Activated naive CD4-positive, alpha-beta T cell (primary cell): ENCODE measurements at regions not wholly inside any gene's neighbourhood (a gene's known extent, or its start where the extent isn't known, plus 50 kb on each side); places are given as distances from the start of the nearest gene placed in this dataset.

Experiments
- DNase-seq, 4 experiments: peaks; one replicate each; lab custom pipeline; 2025; lab: John Stamatoyannopoulos, UW

DNA sequence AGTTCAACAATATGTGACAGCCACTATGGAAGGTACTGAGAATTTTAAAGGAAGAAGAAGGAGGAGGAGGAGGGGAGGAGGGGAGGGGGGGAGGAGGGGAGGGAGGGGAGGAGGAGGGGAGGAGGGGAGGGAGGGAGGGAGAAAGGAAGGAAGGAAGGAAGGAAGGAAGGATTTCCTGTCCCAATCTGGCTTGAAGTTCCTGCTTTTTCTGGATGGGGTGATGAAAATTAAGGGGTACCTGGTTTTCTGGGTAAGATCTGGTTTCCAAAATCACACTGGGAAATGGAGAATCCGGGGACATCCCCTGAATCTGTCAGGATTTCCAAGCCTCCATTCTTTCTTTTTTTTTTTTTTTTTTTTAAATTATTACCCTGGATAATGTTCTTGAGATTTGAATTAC is 271.8 kb downstream of the MTX2 start:
- DNase-seq = no peak

DNA sequence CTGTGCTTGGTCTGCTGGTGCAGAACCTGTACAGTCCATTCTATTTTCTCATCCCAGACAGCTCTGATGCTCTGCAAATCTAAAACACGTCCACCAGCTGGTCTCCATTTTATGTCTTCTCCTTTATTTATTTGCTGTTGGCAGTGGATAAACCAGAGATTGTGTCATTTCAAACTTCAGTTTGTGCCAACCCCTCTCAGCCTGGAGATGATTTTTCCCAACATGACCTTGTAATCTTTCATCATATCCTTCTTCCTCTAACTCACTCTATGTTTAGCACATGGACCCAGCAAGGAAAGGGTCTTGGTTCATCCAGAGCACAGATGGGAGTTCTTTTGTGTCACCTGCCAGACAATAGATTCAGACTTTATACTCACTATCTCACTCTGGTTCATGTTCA is 273.2 kb downstream of the MTX2 start:
- no peak for DNase-seq

DNA sequence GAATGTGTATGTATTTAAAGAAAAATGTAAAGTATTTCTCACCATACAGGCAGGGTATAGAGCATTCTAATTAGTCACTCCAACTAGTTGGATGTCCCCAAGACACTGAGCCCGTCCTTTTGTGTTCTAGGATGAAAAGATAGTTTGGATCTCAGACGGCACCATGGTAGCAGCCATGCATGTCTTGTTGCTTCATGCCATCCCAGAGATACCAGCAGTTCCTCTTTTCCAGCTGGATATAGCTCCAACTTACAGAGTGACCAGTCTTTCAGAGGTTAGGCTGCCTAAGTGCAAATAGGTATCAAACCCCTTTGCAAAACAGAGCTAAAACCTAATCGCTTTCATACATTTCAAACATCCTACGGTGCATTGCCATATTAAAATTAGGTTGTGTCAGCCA is 275.3 kb downstream of the MTX2 start:
- DNase-seq = no peak

DNA sequence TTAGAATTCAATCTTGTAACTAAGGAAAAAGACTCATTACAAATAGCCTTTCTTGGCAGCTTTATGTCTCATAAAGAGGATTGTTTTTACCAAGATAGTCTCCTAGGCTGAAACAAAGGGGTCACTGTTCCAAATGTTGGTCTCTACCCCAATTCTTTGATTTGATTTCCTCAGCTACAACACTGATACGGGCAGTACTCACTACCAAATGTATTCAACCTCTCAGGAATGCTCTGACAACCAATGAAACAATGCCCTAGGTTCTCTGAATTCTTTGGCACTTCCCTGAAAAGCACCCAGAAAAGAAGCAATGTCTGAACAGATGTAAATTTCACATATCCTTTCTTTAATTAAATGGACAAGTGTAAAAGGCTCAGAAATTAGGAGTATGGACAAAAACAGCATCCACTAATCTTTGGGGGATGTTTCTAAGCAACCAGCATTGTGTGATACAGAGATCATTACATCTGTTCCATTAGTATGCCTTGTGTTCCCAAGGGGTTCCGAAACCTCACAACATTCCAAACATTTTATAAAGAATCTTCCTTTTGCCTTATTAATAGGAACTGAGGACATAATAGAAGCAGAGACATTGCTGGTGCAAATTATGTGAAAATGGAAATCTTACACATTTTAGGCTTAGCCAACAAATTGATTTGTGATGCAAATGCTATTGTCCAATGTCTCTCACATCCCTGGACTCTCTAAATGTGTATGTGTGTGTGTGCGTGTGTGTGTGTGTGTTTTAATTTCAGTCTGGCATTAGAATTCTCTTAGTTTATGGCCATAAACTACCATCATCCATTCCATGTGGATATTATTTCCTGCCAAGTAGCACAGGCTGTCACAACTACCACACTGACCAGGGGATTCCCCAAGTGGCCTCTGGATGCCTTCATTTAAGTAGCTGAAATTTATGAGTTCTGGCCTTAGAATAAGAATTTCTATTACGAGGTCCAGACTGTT is 276.0 kb downstream of the MTX2 start:
- DNase-seq = no peak

DNA sequence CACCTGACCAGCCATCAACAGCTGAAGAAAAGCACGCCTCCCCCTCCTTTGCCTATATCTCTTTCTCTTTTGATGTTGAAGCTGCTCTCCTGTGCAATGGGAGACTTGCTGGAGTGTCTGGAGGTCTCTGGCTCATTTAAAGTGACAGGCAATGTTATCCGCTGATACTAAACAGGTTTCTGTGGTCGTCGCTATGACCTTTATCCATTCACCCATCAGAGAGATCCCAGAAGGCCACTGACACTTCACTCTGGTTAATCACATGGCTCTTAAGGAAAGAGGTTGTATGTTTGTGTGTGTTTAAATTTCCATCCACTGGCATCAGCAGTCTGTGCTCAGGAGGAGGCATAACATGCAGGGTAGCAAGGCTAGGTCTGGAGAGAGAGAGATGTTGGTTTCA is 277.3 kb downstream of the MTX2 start:
- no peak for DNase-seq

DNA sequence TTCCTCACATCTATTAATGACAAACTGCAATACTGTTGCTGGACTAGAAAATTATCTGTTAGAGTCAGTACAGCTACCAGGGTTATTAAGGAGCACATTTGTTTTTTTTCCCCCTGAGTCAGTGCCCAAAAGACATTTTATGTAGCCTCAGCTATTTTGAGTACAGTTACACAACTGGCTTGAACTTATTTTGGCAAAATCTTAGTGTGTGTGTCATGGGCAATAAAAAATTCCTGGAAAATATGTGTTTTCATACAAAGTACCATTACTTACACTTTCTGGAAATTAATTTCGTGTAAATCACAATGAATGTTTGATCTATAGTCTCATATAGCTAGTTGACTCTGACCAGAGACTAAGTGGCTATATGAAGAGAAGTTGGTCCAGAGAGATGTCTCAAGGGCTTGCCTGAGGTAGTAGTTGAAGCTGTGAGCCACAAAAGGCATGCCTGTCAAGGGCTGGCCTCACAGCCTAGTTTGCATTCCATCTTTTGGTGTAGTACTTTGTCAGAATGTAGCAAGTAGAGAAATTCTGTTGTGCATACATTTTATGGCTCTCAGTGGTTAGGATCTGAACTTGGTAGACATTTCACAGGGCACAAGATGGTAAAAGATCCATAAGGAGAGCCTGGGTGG is 283.4 kb downstream of the MTX2 start:
- no peak for DNase-seq

DNA sequence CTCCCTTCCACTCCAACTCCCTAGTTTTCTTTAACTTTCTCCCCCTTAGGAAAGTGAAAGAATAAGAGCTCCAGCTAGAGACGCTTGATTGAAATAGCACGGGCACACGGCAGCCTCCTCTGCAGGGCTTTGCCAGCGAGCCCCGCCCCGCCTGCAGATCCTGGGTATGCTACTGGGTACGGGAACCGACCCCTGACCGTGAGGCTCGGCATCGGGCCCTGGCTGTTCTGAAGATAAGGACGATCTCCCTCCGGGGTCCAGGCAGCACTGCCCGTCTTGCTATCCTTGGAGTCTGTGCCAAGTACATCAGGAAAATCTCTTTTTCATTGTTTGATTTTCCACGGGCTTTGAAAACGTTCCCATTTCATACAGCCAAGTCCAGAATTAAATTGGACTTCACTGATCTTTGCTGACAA is 284.5 kb downstream of the MTX2 start:
- DNase-seq = peak in 2 of 4 experiments; percentile 5 to 31

DNA sequence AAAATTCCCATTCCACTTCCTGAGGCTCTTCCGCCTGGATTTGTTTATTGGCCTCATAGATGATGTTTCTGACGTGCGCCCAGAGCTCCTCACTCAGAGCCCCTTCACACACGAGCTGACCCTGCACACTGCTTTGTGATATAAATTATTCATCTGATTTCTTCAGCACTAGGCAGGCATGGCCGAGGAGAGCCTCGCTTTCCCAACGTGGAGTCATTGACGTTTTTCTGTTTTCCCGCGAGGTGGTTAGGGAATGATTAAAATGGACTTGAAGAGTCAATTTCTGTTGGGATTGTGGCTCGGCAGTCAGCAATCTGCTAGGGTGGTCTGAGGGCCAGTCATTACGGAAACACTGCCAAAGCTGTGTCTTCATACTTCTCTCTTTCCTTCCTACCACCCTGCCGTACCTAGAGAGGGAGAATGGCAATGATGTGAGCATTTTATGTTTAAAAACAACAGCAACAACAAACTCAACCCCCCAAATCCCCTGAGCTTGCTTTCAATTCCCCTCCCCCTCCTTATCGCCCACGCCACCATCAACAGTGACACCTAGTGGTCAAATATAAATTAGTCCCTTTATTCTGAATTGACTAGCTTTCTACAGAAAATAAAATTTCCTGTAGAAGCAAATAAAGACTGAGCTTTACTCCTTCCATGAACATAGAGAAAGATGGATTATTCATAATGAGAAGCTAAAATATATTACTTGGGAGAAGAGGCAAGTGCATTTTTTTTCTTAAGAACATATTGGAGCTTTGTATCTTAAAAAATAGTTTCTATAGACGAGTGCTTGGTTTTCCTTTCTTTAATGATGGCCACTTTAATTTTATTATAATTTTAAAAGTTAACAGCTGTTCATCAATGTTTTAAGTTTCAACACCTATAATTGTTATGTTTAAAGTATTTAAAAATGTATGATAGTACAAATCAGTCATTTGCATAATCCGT is 285.1 kb downstream of the MTX2 start:
- peak in 1 of 4 experiments; percentile 2 for DNase-seq

DNA sequence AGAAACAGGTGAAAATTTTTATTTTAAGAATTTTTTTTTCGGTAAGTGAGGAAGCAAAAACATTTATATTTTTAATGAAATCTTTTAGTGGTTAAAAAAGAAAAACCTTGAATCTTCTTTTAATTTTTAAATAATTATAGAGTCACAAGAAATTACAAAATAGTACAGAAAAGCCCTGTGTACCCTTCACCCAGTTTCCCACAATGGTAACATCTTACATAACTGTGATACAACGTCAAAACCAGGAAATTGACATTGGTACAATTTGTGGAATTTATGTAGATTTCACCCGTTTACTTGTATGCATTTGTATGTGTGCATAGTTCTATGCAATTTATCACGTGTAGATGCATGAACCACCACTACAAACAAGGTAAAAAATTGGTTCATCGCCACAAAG is 285.9 kb downstream of the MTX2 start:
- DNase-seq = no peak

DNA sequence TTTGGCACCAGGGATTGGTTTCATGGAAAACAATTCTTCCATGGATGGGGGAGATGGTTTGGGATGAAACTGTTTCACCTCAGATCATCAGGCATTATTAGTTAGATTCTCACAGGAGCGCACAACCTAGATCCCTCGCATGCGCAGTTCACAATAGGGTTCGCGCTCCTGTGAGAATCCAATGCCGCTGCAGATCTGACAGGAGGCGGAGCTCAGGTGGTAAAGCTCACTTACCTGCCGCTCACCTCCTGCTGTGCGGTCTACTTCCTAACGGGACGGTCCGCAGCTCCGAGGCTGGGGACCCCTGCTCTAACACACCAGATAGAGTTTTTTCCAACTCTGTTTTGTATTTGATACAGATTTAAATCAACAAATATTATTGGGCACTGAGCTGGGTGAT is 286.5 kb downstream of the MTX2 start:
- DNase-seq = no peak

DNA sequence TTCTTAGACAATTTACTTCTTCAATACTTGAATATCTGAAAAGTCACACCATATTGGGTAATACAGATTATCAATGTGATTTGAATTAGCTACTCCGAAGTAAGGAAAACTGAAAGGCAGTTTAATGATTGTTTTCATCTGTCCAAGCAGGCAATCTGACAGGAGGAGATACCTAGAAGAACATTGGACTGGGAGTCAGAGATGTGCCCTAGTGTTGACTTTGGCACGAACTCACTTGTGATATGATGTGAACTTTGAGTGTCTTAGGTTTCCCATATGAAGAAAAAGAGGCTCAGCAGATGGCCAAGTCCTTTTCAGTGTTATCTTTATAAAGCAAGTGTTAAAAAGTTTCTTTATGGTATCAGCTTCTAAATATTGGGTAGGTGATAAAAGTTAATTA is 287.1 kb downstream of the MTX2 start:
- no peak for DNase-seq

DNA sequence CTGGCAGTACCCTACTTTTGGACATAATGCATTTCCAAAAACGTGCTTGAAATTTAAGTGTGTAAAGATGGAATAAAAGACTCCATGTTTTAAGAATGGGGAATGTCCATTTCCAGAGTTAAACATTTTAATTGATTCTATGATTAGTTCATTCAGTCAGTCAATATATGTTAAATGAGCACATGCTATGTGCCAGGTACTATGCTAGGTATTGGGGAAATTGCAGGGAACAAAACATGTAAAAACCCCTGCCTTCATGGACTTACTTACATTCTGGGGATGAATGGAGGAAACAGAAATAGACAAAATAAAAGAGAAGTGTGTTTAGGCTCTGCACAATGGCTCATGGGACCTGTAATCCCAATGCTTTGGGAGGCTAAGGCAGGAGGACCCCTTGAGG is 288.6 kb downstream of the MTX2 start:
- DNase-seq = no peak

DNA sequence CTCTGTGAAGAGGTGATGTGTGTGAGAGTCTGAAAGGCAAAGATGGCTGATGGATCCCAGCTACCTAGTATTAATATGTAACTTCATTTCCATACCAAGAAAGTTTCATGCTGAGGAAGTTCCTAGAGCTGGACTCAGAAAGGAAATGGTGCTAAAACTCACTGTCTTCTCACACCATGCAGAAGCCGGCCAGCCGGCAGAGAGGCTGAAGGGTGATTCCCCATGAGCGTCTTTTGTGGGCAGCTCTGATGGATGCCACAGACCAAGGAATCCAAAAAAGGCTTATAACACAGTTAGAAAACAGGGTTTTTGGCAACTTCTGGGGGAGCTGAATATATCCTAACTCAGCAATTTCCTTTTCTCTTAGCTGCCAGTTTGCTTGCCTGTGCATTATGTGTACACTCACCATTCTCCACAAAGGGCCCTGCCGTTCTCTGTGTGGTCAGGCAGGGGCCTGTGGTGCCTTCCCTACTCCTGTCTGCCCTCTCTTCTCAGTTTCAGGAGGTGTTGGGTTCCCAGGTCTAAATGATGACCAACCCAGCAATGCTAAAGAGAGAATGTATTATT is 289.4 kb downstream of the MTX2 start:
- no peak for DNase-seq

DNA sequence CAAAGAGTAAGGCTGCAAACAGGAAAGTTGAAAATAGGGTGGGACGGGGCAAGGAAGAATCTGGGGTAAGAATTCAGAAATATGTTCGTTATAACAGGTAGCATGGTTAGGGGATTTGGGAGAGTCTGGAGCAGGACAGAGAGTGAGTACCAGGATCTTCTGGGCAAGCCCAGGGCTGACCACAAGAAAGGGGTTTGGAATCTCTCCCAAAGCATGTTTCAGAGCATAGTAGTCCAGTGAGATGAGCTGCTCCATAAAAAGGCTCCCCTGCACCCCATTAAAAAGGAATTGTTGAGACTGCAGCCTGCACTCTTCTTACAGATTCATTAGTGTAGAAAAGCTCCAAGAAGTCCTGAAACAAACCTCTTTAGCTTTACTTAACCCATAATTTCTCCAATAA is 291.1 kb downstream of the MTX2 start:
- DNase-seq = no peak

DNA sequence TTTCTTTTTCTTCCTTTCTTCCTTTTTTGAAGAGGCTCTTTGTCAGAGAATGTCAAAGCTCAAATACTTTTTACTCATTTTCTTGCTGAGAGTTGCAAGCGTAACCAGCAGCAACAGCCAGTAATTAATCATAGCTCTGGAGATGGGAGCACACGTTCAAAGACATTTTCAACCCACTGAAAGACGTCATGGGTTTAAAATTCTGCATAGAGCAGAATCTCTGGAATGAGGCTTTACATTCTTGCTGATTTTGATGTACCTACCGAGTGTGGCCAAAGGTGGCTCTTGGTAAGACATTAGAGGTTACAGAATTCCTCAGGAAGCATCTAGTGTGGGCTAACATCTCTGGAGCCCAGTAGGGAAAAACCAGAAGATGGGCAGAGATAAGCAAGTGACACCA is 292.5 kb downstream of the MTX2 start:
- DNase-seq = no peak

DNA sequence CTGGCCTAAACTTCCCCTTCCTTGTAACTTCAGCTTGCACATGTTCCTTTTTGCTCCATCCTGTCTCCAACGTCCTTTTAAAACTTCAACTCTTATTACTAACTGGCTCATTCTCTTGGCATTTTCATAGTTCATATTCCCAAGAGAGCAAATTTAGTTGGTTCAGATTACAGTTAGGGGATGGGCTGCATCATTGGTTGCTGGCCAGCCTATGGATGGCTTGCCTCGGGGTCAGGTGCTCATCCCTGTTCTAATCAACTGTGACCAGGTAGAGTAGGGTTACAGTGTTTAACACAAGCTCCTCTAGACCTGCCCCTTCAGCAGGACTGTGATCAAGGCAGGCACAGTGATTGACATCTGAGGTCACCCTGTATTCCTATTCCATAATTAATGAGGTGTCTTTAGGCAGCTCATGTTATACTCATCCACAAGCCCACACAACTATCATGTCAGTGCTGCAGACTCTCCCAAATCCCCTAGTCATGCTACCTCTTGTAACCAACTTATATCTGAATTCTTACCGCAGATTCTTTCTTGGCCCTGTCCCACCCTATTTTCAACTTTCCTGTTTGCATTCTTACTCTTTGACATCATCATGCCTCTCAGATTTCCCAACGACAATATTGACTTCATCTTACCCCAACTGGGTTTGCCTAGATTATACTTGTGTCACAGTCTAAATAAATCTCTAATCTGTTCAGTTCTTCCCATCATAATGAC is 293.3 kb downstream of the MTX2 start:
- DNase-seq = no peak

DNA sequence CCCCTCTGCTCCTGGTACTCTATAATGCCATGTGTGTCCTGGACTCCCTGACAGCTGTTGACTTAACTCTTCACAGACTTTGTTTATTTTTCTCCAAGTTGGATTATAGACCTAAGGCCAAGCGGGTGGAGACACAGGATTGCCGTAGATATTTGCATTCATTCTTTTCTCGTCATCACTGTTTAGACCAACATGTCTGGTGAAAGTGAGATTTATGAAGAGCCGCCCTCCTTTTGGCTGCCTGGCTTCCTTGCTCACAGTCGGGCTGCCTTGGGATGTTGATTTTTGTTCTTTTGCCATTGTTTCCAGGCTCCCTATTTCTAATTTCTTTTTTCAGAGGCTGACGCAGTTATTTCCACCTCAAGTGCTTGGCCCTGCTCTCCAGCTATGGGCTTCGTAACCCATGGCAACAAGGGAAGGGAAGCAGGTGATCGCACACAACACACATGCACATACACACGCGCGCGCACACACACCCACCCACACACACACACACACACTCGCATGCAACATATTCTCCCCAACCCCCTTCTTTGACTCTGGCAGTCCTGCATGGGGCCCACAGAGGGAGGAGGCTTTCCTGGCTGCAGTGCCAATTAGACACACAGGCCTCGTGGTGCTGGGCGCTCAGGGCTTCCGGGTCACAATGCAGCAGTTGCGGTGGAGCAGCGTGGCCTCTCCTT is 296.5 kb downstream of the MTX2 start:
- DNase-seq = no peak

DNA sequence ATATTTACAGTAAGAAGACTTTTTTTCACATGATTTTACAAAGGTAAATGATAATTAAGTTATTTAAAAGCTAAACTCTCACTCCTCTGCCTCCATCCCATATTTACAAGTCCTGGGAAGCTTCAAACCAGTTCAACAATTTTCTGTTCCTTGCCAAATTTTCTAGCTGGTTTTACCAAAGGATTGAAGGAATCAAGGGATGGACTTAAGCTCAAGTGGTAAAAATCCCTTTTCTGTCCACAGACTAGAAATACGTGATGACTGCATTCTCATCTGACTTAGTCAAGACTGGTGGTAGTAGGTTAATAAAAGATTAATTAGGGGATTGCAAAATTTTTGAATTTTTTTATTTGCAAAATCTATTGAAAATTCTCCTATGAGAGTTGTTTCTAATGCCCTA is 297.3 kb downstream of the MTX2 start:
- DNase-seq = no peak

DNA sequence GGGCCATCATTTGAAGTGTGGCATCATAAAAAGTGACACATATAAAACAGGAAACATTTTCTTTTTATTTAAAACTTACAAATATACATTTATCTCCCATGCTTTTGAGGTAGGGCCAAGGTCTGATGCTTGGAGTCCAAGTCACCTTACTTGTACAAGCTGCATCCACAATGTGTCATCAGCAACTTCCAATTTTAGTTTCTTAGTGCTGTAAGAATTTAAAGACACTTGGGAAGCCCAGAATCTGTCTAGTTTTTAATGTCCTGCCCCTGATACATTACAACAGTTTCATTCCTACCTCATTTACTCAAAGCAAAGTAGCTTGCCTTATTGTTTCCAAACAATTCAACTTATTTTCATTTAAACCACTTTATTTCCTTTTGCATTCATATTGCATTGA is 297.7 kb downstream of the MTX2 start:
- no peak for DNase-seq

DNA sequence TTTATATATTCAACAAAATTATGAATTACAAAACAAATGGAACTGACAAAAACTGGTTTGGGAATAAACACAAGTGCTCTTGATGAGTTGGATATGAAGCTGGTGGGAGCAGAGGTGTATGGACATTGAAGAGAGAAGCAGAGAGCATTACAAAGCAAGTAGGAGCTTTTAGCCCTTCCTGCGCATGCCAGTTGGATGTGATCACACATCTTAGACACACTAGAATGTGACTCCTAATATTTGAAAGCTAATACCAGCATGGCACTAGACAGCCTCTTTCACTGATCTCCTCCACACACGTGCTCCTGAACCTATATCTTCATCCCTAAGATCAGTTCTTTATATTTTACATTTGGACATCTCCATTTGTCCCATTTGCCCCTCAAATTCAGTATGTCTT is 298.1 kb downstream of the MTX2 start:
- DNase-seq = no peak

DNA sequence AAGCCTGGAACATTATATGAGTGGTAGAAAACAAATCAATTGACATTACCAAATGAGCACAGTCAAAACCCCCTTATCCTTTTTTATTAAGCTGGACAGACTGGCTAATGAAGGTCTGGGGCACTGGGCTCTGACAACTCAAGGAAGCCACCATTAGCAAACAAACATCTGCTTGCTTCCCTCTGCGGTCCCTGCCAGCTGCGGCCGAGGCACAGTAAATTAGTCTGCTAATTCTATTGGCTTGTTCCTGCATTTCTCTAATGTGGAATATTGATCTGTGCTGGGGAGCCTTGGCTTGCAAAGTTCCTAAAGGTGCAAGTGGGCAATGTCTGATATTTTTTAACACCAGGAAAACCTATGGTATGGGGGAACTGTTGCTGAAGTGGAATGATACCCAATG is 300.3 kb downstream of the MTX2 start:
- DNase-seq = no peak
